Tibial nerve (tissue), 4 donors: ENCODE measurements at regions not wholly inside any gene's neighbourhood (a gene's known extent, or its start where the extent isn't known, plus 50 kb on each side); places are given as distances from the start of the nearest gene placed in this dataset.

Experiments used
- DNase-seq, 2 donors: peaks; one replicate each; pipeline ENCODE4 v3.0.0-alpha.2; 2019; ENCODE audit warnings: low spot score in 2 of 2
- H3K27ac ChIP-seq, 4 donors: fragments of 200-600 bp; sonication (generic) in 3 of 4; one replicate each; pipeline ENCODE4 v1.5.1; 2017 to 2019; ENCODE audit warnings: mild to moderate bottlenecking in 1 of 4
- H3K27me3 ChIP-seq, 2 donors: fragments of 200-600 bp; sonication (generic) in 1 of 2; one replicate each; pipeline versions ENCODE4 v1.5.1 to v1.6.0; 2017 to 2019
- H3K36me3 ChIP-seq, 3 donors: fragments of 200-600 bp; sonication (generic); one replicate each; pipeline ENCODE4 v1.5.1; 2018 to 2019
- H3K4me1 ChIP-seq, 4 donors: fragments of 200-600 bp; sonication (generic) in 3 of 4; one replicate each; pipeline ENCODE4 v1.5.1; 2017 to 2019
- H3K4me3 ChIP-seq, 4 donors: fragments of 200-600 bp; sonication (generic) in 3 of 4; one replicate each; pipeline ENCODE4 v1.5.1; 2017 to 2019; ENCODE audit warnings: mild to moderate bottlenecking in 1 of 4, moderate library complexity in 1 of 4
- H3K9me3 ChIP-seq, 4 donors: fragments of 200-600 bp; sonication (generic) in 3 of 4; one replicate each; pipeline ENCODE4 v1.5.1; 2017 to 2019
- EP300 ChIP-seq, 2 donors: sonication (generic); formaldehyde crosslinking; IDR thresholded peaks; one replicate each; pipeline ENCODE4 v1.6.1; 2017; ENCODE audit warnings: antibody characterized with exemption in 2 of 2, mild to moderate bottlenecking in 1 of 2
- POLR2A ChIP-seq, 2 donors: fragments of 450-650 bp; IDR thresholded peaks; one replicate each; pipeline ENCODE4 v1.6.1; 2017; ENCODE audit warnings: antibody characterized with exemption in 2 of 2, mild to moderate bottlenecking in 2 of 2, moderate library complexity in 2 of 2
- WGBS, 2 donors: methylation state at CpG; one replicate each; pipeline ENCODE4 v1.1.5; 2018; 5-methylcytosine and 5-hydroxymethylcytosine counted together
- TF ChIP-seq, protein P1 (sequence below), 5 experiments: fragments of 200-600 bp in 3 of 5; fragments of 450-650 bp in 2 of 5; sonication (generic) in 3 of 5; IDR thresholded peaks; one replicate each; pipeline ENCODE4 v1.5.1; 2016 to 2019; ENCODE audit warnings: antibody characterized with exemption in 5 of 5, mild to moderate bottlenecking in 3 of 5, moderate library complexity in 2 of 5

DNA sequence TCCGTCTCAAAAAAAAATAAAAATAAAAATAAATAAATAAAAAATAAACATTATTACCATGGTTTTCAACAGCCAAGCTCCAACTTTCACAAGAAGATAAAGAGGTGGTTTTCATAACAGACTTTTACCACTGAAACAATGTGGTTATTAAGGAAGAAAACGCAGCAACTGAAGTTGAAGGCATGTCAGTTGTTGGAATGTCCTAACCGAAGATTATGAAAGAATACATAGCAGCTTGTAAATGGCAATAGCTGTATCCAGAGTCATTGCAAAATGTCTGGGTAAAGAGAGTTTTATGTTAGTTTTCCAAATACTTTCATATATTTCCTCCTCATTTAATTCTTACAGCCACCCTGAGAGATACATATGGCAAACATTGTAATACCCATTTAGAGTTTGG, 161.6 kb upstream of the MARCKS start:
- 32 to 42% methylated on average over 3 of the region's 3 CpGs for WGBS, 2 donors
- TF ChIP-seq, protein P1, sequence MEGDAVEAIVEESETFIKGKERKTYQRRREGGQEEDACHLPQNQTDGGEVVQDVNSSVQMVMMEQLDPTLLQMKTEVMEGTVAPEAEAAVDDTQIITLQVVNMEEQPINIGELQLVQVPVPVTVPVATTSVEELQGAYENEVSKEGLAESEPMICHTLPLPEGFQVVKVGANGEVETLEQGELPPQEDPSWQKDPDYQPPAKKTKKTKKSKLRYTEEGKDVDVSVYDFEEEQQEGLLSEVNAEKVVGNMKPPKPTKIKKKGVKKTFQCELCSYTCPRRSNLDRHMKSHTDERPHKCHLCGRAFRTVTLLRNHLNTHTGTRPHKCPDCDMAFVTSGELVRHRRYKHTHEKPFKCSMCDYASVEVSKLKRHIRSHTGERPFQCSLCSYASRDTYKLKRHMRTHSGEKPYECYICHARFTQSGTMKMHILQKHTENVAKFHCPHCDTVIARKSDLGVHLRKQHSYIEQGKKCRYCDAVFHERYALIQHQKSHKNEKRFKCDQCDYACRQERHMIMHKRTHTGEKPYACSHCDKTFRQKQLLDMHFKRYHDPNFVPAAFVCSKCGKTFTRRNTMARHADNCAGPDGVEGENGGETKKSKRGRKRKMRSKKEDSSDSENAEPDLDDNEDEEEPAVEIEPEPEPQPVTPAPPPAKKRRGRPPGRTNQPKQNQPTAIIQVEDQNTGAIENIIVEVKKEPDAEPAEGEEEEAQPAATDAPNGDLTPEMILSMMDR (IDR thresholded peaks at IDR 0.05): no peak
- peak in 1 of 2 donors; percentile 17 for TF ChIP-seq EP300 (IDR thresholded peaks at IDR 0.05)
- no peaks in the 10 kb centered on the region for H3K27me3 ChIP-seq
- H3K27ac ChIP-seq: peak overlapping the region in 3 of 4 donors; percentile 41 to 68 (median 54)
- peaks cover 0 to 21% (median 5%) of the 10 kb centered on the region in 4 donors for H3K4me1 ChIP-seq
- no peak for DNase-seq
- H3K4me3 ChIP-seq: no peak overlapping the region
- H3K36me3 ChIP-seq: no peaks in the 10 kb centered on the region
- H3K9me3 ChIP-seq: no peaks in the 10 kb centered on the region

DNA sequence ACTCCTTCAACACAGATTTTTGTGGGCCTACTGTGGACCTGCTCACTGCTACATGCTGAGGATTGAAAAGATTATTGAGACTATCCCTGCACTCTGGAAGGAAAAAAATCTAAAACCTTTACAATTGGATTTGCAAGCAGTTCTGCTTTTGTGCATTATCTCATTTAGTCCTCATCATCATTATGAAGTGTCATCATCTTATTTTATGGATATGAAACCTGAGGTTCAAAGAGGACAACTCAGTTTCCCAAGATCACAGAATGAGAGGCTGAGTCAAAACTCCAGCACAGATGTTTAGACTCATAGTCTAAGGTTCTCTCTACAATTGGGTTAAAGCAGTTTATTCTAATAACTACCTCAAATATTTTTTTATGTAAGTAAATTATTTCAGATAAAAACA, 160.2 kb upstream of the MARCKS start:
- TF ChIP-seq POLR2A (IDR thresholded peaks at IDR 0.05): no peak
- TF ChIP-seq, protein P1 (IDR thresholded peaks at IDR 0.05): no peak
- TF ChIP-seq EP300 (IDR thresholded peaks at IDR 0.05): no peak
- H3K27ac ChIP-seq: no peak overlapping the region
- DNase-seq: no peak
- H3K27me3 ChIP-seq: no peaks in the 10 kb centered on the region
- no peak overlapping the region for H3K4me3 ChIP-seq
- H3K9me3 ChIP-seq: no peaks in the 10 kb centered on the region
- peaks cover 0 to 21% (median 5%) of the 10 kb centered on the region in 4 donors for H3K4me1 ChIP-seq
- H3K36me3 ChIP-seq: no peaks in the 10 kb centered on the region

DNA sequence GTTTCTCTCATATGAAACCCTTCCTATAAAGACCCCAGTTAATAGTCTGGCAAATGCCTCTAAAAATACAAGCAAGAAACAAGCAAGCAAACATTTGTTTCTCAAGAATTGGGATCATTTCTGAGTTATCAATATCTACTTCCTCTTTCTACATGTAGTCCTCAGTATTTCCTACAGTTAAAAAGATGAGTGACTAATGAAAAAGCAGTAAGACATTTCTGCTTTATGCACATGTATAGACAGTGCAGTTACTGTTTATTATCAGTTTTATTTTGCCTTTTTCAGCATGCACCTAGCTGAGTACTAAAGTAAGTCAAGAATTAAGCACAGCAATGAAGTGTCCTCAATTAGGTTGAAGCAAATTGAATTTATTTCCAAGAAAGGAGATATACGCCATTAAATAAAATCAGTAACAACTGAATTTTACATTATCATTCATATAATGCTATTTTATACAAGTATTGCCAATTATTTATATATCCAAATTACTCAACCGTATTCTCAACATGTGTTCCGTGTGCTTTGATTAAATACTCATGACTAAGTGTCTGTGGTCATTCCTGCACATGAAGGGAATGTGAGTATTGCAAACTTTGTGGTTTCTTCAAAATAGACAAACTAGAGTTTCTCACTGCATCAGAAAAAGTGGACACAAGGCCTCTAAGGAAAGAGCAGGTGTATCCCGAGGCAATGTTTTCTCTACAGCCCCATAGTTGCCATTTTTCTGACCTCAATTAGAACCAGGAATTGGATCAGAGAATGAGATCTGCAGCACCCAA, 159.3 kb upstream of the MARCKS start:
- Histone ChIP-seq H3K27ac (no peak overlapping the region), H3K9me3 (no peaks in the 10 kb centered on the region), H3K36me3 (no peaks in the 10 kb centered on the region), H3K27me3 (no peaks in the 10 kb centered on the region), H3K4me1 (peaks cover 0 to 21% (median 5%) of the 10 kb centered on the region in 4 donors), H3K4me3 (no peak overlapping the region)
- DNase-seq: no peak
- 69 to 74% methylated on average over 4 of the region's 4 CpGs for WGBS, 2 donors
- TF ChIP-seq EP300 (IDR thresholded peaks at IDR 0.05): no peak
- TF ChIP-seq POLR2A (IDR thresholded peaks at IDR 0.05): no peak
- TF ChIP-seq, protein P1 (IDR thresholded peaks at IDR 0.05): no peak

DNA sequence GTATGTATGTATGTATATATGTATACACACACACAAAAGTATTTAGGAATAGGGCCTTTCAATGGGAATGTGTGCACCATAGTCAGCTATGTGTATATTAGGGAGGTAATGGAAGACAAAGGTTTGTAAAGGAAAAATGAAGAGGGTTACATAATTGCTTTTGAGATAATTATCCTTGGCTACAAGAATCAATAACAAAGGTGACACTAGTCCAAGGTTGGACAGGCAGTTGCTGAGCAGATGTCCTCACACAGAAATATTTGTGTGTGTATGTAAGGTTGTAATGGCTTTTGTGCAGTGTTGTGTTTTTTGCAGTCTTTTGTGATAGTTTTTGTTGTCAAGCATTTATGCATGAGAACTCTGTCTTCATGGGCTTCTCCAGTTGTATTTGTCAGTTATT, 157.9 kb upstream of the MARCKS start:
- H3K27ac ChIP-seq: no peak overlapping the region
- no peak for TF ChIP-seq EP300 (IDR thresholded peaks at IDR 0.05)
- TF ChIP-seq POLR2A (IDR thresholded peaks at IDR 0.05): no peak
- TF ChIP-seq, protein P1 (IDR thresholded peaks at IDR 0.05): no peak
- no peaks in the 10 kb centered on the region for H3K27me3 ChIP-seq
- no peaks in the 10 kb centered on the region for H3K36me3 ChIP-seq
- no peaks in the 10 kb centered on the region for H3K9me3 ChIP-seq
- H3K4me3 ChIP-seq: no peak overlapping the region
- DNase-seq: no peak
- peaks cover 0 to 19% (median 5%) of the 10 kb centered on the region in 4 donors for H3K4me1 ChIP-seq

DNA sequence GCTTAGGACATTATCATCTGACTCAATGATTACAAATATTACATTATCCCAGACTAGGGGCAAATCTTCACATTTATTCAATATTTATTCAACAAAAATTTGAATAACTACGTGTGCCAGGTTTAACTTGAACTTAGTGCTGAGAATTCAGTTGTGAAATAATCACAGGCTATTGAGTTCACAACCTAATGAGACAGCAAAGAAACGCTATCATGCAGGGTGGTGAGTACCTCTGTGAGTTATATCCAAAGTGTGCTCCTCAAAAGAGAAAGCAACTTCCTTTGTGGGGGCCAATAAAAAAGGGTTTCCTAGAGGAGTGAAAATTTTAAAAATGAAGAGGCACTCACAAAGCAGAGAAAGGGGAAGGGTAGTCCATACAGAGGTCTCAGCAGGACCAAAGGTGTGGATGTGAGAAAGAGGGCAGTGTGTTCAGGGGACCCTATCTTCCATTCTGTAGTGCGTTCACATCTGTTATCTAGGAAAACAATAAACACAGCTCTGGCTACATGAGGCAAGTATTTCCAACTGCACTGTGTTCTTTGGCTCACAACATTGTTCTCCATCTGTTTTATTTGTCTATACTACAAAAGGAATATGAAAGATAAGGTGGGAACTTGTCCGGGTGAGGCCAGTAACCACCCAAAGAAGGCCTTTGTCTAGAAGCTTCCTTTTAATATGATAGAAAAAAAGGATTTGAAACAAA, 155.4 kb upstream of the MARCKS start:
- Histone ChIP-seq H3K4me1 (no peaks in the 10 kb centered on the region), H3K36me3 (no peaks in the 10 kb centered on the region), H3K27ac (peak overlapping the region in 1 of 4 donors; percentile 8), H3K4me3 (no peak overlapping the region), H3K9me3 (no peaks in the 10 kb centered on the region), H3K27me3 (no peaks in the 10 kb centered on the region)
- WGBS, 2 donors: 59 to 72% methylated on average over 4 of the region's 4 CpGs
- DNase-seq: no peak
- TF ChIP-seq POLR2A (IDR thresholded peaks at IDR 0.05) (no peak), EP300 (IDR thresholded peaks at IDR 0.05) (no peak)
- TF ChIP-seq, protein P1 (IDR thresholded peaks at IDR 0.05): no peak
